ENCODE measurements at regions not wholly inside any gene's neighbourhood (a gene's known extent, or its start where the extent isn't known, plus 50 kb on each side); places are given as distances from the start of the nearest gene placed in this dataset.
A peak's percentile ranks its signal among the peaks of the same experiment; 100 is the strongest.

DNA sequence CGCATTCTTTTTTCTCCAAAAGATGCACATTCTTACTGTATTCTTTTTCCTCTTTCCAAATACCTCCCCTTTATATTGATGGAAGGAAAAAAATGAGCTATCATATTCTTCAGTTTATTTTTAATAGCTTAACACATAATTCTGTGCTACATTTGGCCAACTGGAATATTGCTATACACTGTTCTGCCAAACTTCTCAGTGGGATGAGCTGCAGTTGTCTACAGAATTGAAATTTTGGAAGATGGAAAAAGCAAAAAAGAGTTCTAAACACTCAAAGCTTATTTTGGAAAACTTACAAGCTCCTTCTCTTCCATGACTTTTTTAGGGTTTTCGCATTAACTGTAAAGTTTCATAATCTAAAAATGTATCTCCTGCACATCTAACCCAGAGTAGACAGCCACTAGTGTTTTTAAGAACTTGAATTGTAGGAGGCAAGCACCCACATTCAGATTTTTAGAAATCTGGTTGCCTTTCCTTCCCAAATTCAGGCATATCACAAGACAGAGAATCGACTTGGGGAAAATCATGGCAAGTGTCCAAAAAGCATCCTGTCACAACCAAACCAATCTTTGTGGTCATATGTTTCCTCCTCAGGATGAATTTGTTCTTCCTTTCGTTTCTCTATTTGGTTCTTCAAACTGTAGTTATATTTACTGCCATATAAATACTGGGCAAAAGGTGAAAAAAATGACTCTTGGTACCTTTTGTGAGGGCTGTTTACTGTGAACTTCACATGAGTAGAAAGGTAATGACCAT, 111.4 kb upstream of the FRY start:
- no peak for DNase-seq (ENCODE audit: low spot score)
- Mint-ChIP-seq H3K9me3 (no peaks in the 10 kb centered on the region), H3K27ac (no peak overlapping the region), H3K4me1 (ENCODE audit: low read depth) (peaks cover 30% of the 10 kb centered on the region), H3K36me3 (ENCODE audit: low read depth) (peaks cover 4% of the 10 kb centered on the region), H3K4me3 (ENCODE audit: low read depth) (no peak overlapping the region), H3K27me3 (ENCODE audit: low read depth) (no peaks in the 10 kb centered on the region)
- intact Hi-C loops (cut with micrococcal nuclease): loop anchor here (10.0 kb wide), 4 partner anchors 115 to 665 kb away; partner anchors contain the start of genes FRY, N4BP2L1 and PDS5B

DNA sequence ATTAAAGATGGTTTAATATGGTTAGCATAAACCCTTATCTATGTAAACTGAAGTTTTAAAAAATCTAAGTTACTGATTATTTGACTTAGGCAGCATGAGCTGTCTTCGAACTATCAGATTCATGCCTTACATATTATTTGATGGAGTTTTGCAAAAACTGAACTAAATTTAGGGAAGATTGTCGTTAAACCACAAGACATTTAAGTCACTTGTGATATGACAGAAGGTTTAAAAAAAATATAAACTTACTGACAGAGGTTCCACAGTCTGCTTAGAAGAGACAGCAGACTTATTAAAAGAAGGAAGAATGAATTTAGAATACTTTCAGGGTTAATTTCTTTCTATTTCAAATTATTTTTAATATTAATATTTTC, 110.9 kb upstream of the FRY start:
- intact Hi-C loops (cut with micrococcal nuclease): no loop called here
- H3K27me3 Mint-ChIP-seq (ENCODE audit: low read depth): no peaks in the 10 kb centered on the region
- no peak overlapping the region for H3K27ac Mint-ChIP-seq
- no peak for DNase-seq (ENCODE audit: low spot score)
- H3K4me1 Mint-ChIP-seq (ENCODE audit: low read depth): peaks cover 30% of the 10 kb centered on the region
- no peak overlapping the region for H3K4me3 Mint-ChIP-seq (ENCODE audit: low read depth)
- no peaks in the 10 kb centered on the region for H3K9me3 Mint-ChIP-seq
- peaks cover 4% of the 10 kb centered on the region for H3K36me3 Mint-ChIP-seq (ENCODE audit: low read depth)

DNA sequence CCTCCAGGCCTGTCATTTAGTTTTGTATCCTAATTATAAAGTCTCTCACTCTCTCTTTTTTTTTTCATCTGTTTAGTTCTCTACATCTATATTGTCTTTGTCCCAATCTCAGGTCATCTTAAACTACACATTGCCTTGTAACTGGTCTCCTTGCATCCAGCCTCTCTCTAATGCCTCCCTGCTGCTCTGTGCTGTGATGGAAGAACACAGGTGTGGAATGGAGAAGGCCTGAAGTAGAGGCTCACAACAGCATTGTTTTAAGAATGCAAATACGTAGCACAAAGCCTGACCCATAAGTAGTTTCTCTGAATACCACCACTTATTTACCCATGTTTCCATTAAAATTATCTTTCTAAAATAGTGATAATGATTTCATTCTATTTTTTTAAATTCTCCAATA, 108.8 kb upstream of the FRY start:
- Mint-ChIP-seq H3K27ac (no peak overlapping the region), H3K4me1 (ENCODE audit: low read depth) (peaks cover 36% of the 10 kb centered on the region), H3K27me3 (ENCODE audit: low read depth) (no peaks in the 10 kb centered on the region), H3K4me3 (ENCODE audit: low read depth) (no peak overlapping the region), H3K9me3 (no peaks in the 10 kb centered on the region), H3K36me3 (ENCODE audit: low read depth) (peaks cover 4% of the 10 kb centered on the region)
- intact Hi-C loops (cut with micrococcal nuclease): no loop called here
- no peak for DNase-seq (ENCODE audit: low spot score)

DNA sequence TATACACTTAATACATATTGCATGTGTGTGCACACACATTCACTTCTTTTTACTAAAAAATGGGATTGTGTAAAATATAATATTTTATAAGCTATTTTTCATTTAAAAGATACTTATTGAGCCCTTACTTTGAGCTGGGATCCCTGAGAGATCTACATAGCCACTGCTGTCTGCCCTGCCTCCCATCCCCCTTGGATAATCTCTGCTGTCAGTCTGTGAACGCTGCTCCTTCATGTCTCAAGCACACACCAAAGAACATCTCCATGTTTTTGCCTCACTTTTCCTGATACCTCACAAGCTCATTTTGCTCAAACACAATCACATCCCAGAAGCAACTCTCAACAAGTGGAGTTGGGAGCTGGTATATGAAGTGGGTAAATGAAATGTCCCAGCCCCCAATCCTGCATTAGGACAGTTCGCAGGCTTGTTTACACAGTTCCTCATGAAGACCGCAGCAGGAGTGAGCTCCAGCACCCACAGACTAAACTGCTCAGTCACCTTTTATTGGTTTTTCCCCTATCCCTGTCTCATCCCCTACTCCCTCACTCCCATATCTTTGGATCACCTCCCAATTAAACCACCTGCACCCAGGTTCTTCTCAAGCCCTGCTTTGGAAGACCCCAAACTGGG, 108.3 kb upstream of the FRY start:
- no peak for DNase-seq (ENCODE audit: low spot score)
- Mint-ChIP-seq H3K27me3 (ENCODE audit: low read depth) (no peaks in the 10 kb centered on the region), H3K4me3 (ENCODE audit: low read depth) (no peak overlapping the region), H3K27ac (no peak overlapping the region), H3K36me3 (ENCODE audit: low read depth) (peaks cover 4% of the 10 kb centered on the region), H3K4me1 (ENCODE audit: low read depth) (peaks cover 39% of the 10 kb centered on the region), H3K9me3 (no peaks in the 10 kb centered on the region)
- intact Hi-C loops (cut with micrococcal nuclease): no loop called here

DNA sequence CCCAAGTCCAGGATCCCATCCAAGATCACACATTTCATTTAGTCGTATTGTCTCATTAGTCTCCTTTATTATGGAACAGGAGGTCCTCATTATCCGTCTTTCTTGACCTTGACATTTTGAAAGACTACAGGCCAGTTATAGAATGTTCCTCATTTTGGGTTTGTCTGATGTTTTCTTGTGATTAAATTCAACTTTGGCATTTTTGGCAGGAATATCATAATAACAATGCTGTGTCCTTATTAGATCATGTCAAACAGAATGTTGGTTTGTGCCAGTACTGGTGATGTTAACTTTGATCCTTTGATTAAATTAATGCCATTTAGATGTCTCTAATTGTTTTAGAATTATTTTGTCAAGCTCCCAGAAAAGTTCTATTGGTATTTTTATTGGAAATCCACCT, 106.5 kb upstream of the FRY start:
- intact Hi-C loops (cut with micrococcal nuclease): no loop called here
- no peak for DNase-seq (ENCODE audit: low spot score)
- no peaks in the 10 kb centered on the region for H3K9me3 Mint-ChIP-seq
- H3K36me3 Mint-ChIP-seq (ENCODE audit: low read depth): peaks cover 4% of the 10 kb centered on the region
- H3K27me3 Mint-ChIP-seq (ENCODE audit: low read depth): no peaks in the 10 kb centered on the region
- H3K27ac Mint-ChIP-seq: no peak overlapping the region
- no peak overlapping the region for H3K4me3 Mint-ChIP-seq (ENCODE audit: low read depth)
- peaks cover 36% of the 10 kb centered on the region for H3K4me1 Mint-ChIP-seq (ENCODE audit: low read depth)

DNA sequence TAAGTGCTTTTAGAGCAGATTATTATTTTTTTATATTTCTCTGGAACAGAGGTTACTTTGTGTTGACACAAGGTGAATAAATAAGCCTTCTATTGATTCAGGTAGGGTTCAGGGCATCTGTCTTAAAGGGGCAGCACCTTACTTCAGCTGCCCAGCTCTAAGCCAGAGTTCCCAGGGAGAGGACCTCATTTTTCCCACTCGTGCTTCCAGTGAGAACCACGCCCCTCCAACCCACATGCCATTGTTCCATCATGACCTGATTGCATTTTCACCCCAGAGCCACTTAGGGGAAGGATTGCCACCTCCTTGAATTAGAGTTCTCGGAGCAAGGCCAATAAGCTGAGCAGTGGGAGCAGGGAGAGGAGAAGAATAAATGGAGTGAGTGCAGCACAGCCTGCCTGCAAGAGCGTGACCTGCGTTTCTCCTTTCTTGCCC, 104.3 kb upstream of the FRY start:
- Mint-ChIP-seq H3K27ac (no peak overlapping the region), H3K4me3 (ENCODE audit: low read depth) (no peak overlapping the region), H3K9me3 (no peaks in the 10 kb centered on the region)

DNA sequence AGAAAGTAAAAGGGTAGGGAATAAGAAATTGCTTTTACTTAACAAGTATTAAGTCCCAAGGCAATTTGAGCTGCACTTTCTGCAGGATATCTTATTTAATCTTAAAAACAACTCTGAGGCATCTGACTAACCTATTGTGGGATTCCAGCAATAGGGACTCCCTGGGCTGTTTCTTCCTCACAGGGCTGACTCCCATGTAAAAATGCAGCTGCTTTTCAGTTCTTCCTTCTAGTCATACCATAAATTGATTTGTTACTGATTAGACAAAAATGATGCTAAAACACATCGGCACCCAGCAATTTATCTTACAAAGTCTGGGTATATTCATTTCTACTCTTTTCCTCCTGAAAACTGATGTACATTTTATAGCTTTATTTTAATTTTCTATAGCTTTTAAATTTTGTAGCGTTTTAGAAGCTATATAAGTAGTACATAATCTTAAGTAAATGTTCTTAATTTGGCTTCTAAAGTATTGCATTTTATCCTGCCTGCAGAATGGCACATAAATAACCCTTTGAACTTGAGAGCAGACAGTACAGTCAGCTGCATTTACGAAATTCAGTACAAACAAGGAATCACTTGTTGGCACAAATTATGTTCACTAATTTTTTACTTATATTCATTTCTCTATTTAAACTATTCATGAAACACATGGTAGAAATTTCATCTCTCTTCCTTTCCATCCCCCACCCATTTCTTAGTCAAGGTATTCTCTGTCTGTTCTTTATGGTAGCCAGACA, 102.4 kb upstream of the FRY start:
- DNase-seq (ENCODE audit: low spot score): no peak
- H3K36me3 Mint-ChIP-seq (ENCODE audit: low read depth): no peaks in the 10 kb centered on the region
- H3K27me3 Mint-ChIP-seq (ENCODE audit: low read depth): no peaks in the 10 kb centered on the region
- intact Hi-C loops (cut with micrococcal nuclease): no loop called here
- H3K4me1 Mint-ChIP-seq (ENCODE audit: low read depth): peaks cover 17% of the 10 kb centered on the region
- no peaks in the 10 kb centered on the region for H3K9me3 Mint-ChIP-seq
- H3K27ac Mint-ChIP-seq: no peak overlapping the region
- no peak overlapping the region for H3K4me3 Mint-ChIP-seq (ENCODE audit: low read depth)

More for the DNA sequence above, 104.3 kb upstream of the FRY start:
- no peaks in the 10 kb centered on the region for H3K27me3 Mint-ChIP-seq (ENCODE audit: low read depth)
- intact Hi-C loops (cut with micrococcal nuclease): no loop called here
- H3K36me3 Mint-ChIP-seq (ENCODE audit: low read depth): no peaks in the 10 kb centered on the region
- DNase-seq (ENCODE audit: low spot score): no peak
- H3K4me1 Mint-ChIP-seq (ENCODE audit: low read depth): peaks cover 24% of the 10 kb centered on the region

DNA sequence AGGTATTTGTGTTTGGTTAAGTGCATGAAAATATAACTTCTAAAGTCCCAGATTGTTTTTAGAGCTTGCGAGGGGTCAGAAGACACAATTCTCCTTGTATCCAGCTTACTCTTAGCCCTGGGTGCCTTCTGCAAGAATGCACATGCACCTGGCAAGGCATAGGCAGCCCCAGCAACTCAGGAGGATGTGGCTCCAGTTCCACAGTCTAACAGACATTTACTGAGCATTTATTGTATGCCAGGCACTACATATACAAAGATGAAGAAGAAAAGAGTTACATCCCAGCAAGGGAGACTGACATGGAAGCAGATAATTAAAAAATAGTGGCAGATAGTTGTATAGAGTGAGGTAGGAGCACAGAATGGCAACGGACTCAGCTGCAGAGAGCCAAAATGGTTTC, 101.1 kb upstream of the FRY start:
- Mint-ChIP-seq H3K27me3 (ENCODE audit: low read depth) (no peaks in the 10 kb centered on the region), H3K36me3 (ENCODE audit: low read depth) (no peaks in the 10 kb centered on the region), H3K9me3 (no peaks in the 10 kb centered on the region), H3K27ac (no peak overlapping the region), H3K4me1 (ENCODE audit: low read depth) (peaks cover 22% of the 10 kb centered on the region), H3K4me3 (ENCODE audit: low read depth) (no peak overlapping the region)
- no peak for DNase-seq (ENCODE audit: low spot score)
- intact Hi-C loops (cut with micrococcal nuclease): no loop called here

DNA sequence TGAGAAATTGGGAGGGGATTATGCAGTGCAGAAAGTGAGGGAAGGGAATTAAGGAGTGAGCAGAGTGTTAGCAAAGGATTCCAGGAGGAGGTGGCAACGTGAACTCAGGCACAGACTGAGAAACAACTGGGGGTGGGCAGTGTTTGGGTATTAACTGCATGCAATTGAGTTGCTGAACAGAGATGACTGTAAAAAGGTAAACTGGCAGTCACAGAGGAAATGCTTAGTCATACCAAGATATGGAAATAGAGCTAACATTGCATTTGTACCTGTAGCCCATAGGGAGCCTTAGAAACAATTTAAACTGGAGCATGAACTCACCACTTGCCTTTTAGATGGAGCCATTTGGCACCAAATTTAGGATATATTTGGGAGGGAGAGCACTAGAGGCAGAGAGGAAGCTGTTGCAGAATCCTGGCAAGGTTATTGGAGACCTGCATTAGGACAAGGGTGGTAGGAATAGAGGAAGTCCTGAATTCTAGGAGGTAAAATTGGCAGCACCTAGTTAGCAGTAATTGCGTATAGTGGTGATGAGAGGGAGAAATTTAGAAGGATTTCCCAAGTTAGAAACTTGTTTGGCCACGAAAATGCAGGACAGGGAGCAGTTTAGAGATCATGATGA, 100.6 kb upstream of the FRY start:
- Mint-ChIP-seq H3K4me3 (ENCODE audit: low read depth) (no peak overlapping the region), H3K9me3 (no peaks in the 10 kb centered on the region), H3K36me3 (ENCODE audit: low read depth) (no peaks in the 10 kb centered on the region), H3K27ac (no peak overlapping the region), H3K27me3 (ENCODE audit: low read depth) (no peaks in the 10 kb centered on the region), H3K4me1 (ENCODE audit: low read depth) (peaks cover 22% of the 10 kb centered on the region)
- intact Hi-C loops (cut with micrococcal nuclease): no loop called here
- DNase-seq (ENCODE audit: low spot score): peak; percentile 24

DNA sequence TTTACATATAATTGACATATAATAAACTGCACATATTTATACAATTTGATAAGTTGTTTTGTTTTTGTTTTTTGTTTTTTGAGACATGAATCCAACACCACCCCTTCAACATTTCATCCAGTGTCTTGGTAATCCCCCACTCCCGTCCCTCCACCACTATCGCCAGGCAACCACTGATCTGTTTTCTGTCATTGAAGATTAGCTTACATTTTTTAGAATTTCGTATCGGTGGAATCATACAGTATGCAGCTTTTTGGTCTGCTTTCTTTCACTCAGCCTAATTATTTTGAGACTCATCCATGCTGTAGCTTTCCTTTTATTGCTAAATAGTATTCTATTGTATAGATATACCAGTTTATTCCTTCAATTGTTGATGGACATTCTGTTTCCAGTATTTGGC, 94.1 kb upstream of the FRY start:
- no peaks in the 10 kb centered on the region for H3K36me3 Mint-ChIP-seq (ENCODE audit: low read depth)
- intact Hi-C loops (cut with micrococcal nuclease): no loop called here

DNA sequence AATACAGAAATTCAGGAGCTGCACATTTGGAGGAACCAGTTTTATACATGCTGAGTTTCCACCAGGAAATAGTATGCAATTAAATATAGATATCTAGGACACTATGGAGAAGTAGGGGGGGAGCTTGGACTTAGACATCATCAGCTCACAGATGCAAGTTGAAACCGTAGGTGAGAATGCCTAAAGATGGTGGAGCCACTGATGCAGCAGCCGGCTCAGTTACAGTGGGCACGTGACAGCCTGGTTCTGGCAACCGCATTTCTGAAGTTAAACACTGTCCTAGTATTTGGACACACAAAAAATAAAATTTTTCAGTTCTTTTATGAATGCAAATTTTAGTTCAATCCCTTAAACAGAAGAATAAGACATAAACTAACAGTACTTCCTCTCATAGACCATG, 91.5 kb upstream of the FRY start:
- H3K4me3 Mint-ChIP-seq (ENCODE audit: low read depth): no peak overlapping the region
- H3K9me3 Mint-ChIP-seq: no peaks in the 10 kb centered on the region
- H3K27ac Mint-ChIP-seq: no peak overlapping the region
- peaks cover 27% of the 10 kb centered on the region for H3K27me3 Mint-ChIP-seq (ENCODE audit: low read depth)
- H3K4me1 Mint-ChIP-seq (ENCODE audit: low read depth): peaks cover 3% of the 10 kb centered on the region
- intact Hi-C loops (cut with micrococcal nuclease): no loop called here
- H3K36me3 Mint-ChIP-seq (ENCODE audit: low read depth): no peaks in the 10 kb centered on the region
- DNase-seq (ENCODE audit: low spot score): no peak

More for the DNA sequence above, 94.1 kb upstream of the FRY start:
- Mint-ChIP-seq H3K27me3 (ENCODE audit: low read depth) (peaks cover 22% of the 10 kb centered on the region), H3K4me3 (ENCODE audit: low read depth) (no peak overlapping the region), H3K4me1 (ENCODE audit: low read depth) (peaks cover 10% of the 10 kb centered on the region), H3K9me3 (no peaks in the 10 kb centered on the region), H3K27ac (no peak overlapping the region)
- no peak for DNase-seq (ENCODE audit: low spot score)

DNA sequence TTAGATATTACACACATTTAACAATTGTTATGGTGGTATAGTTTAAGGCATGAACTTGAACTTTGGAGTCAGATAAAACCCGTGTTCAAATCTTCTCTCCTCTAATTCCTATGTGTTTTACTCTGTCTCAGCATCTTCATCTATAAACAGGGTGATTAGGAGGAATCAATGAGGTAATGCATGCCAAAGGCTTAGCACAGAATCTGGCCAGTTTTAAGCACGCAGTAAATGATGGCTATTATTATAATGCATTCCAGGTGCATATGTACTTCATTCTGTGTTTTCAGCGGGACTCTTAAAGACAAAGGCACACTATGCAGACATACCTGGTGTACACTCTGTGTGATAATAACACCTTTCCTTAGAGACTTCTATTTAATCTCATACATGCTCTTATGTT, 88.0 kb upstream of the FRY start:
- Mint-ChIP-seq H3K27ac (no peak overlapping the region), H3K9me3 (no peaks in the 10 kb centered on the region), H3K36me3 (ENCODE audit: low read depth) (no peaks in the 10 kb centered on the region), H3K4me1 (ENCODE audit: low read depth) (peaks cover 3% of the 10 kb centered on the region), H3K27me3 (ENCODE audit: low read depth) (peaks cover 22% of the 10 kb centered on the region), H3K4me3 (ENCODE audit: low read depth) (no peak overlapping the region)
- DNase-seq (ENCODE audit: low spot score): no peak
- intact Hi-C loops (cut with micrococcal nuclease): no loop called here

Data from activated T-helper 2 cell treated with anti-CD3 and anti-CD28 coated beads, Interferon-gamma antibody, Interleukin-2, Interleukin-4, amounts not matched to agents 10 μg/mL and 5 μg/mL and 100 μg/mL, durations not matched to agents 14 hours and 24 hours and 36 hours (primary cell).